Ammon's horn (tissue), 1 donor: ENCODE measurements at regions not wholly inside any gene's neighbourhood (a gene's known extent, or its start where the extent isn't known, plus 50 kb on each side); places are given as distances from the start of the nearest gene placed in this dataset.
"Not testable (repeated sequence)": the region's sequence is repeated elsewhere in the genome, so short reads cannot be mapped to it uniquely, and the experiment has no call there.

Experiments used
- DNase-seq: peaks from one replicate; pipeline ENCODE4 v3.0.0-alpha.2; 2016; ENCODE audit warnings: low spot score

DNA sequence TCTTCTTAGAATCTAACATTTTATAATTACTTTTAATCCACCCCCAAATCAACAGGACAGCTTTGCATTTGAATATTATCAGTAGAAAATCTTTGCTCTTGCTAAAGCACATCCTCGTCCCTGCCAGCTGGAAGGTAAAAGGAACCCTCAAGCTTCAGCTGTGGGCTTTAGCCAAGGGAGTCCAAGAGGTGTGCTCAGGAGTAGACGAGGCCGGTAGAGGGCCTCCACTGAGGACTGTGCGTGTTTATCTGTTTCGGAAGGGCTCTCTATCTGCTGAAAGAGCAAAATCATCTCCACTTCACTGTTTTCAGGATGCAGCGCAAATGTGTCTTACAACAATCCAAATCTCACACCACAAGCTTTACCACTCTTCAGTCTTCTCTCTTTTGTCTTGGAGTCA, 257.4 kb upstream of the IL12A start:
- no peak for DNase-seq

GRCh38 chr3:159732172-159733111, 256.2 kb upstream of the IL12A start:
- DNase-seq: no peak

- no peak for DNase-seq
These were observed 255.3 kb upstream of the IL12A start for GRCh38 chr3:159733194-159733860.

DNA sequence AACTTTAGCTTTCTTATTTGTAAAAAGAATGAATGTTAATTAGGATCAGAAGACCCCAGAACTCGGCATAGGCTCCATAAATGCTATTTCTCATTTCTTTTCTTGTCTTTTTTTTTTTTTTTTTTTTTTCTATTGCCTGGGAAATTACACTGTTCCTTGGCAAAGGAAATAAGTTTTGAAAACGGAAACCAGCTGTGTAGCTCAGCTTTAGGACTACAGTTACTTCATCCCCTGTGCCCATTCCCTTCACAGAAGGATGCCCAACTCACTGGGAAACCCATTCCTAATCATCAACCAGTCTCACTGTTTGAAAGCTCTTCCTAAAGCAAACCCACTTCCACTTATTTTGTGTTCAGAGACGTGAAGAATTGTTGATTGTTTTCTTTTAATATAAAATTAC, 254.0 kb upstream of the IL12A start:
- DNase-seq: no peak

DNA sequence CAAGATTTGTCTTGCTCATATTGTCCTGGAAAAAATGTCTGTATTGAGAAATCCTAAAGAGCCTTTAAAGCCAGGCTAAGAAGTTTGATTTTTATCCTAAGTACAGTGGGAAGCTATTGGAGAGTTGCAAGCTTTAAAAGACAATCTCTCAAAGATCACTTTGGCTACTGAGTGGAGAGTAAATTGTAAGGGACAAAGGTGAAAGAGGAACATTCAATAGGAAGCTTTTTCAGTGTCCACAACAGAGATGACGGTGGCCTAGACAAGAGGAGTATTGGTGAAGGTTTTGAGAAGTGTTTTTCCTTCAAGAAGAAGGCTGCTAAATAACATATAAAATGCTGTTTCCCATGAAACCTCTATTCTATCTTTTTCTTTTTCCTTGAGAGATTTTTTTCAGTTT, 249.5 kb upstream of the IL12A start:
- no peak for DNase-seq

DNA sequence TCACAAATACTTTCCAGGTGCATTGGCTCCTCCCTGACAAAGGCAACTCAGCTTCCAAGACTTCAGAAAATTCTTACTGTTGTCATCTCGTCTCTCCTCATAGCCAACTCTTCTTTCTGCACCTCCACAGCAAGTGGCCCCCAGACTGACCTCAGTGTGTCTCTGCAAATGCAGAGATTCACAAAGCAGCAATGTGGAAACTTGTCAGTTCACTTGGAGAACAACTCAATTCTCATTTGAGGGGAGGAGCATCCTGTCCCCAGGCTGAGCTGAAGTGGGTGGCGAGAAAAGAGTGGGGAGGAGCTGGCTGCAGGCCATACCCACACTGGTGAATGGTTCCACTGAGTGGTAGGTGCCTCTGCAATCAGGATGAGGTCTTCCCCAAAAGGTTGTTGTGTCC, 248.7 kb upstream of the IL12A start:
- no peak for DNase-seq

DNA sequence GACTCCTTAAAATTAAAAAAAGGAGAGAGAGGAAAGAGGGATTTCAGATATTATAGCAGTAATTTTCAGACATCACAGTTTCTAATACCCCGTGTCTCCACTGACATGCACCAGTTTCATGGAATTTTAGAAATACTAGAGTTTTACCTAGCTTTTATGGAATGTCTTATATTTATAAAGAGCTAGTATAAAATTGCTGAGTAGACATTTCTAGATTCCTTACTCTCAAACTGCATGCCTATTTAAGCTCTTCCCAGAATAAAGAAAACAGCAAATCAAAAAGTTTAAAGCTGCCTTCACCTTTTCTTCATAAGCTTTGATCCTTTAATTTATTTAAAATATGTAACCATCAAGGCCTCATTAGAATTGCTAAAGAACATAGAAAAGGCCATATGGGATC, 247.4 kb upstream of the IL12A start:
- DNase-seq: no peak

DNA sequence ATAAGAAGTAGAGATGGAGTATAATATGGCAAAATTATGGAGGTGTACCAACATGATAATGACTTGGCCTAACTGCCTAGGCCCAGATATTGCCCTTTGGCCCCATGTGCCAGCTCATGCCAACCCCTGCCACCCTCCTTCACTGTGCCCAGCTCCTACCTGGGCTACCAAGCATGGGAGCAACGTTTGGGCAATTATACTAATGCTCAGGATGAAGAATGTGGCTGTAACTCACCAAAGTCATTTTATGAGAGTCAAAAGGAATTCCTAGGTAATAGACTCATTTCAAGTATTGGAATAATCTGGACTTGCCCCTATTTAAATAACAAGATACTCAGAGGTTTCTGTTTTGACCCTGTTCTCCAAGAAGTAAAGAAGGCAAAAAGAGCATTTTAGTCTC, 240.2 kb upstream of the IL12A start:
- DNase-seq: no peak

GRCh38 chr3:159749406-159749805, 239.2 kb upstream of the IL12A start:
- no peak for DNase-seq

DNA sequence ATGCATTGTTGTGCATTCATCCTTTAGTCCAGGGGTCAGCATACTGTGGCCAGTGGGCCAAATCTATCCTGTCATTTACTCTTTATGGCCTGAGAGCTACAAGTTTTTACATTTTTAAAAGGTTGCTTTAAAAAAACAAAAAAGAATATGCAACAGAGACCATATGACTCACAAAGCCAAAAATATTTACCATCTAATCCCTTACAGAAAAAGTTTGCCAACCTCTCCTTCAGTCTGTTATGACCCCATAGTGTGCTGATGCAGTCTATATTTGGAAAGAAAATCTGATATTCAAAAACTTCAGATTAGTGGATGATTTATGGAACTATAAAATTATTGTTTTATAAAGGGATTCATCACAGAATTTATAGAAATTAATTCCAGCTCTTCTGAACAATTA, 237.5 kb upstream of the IL12A start:
- no peak for DNase-seq

DNA sequence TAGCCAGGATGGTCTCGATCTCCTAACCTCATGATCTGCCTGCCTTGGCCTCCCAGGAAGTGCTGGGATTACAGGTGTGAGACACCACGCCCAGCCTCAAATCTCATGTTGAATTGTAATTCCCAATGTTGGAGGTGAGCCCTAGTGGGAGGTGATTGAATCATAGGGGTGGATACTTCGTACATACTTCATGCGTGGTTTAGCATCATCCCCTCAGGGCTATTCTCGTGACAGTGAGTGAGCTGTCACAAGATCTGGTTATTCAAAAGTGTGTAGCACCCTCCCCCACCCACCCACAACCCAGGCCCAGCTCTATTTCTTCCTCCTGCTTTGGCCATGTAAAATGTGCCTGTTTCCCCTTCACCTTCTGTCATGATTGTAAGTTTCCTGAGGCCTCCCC, 236.9 kb upstream of the IL12A start:
- DNase-seq: no peak

GRCh38 chr3:159756279-159757207, 232.1 kb upstream of the IL12A start:
- DNase-seq: not testable (repeated sequence)

- no peak for DNase-seq
These were observed 231.1 kb upstream of the IL12A start for GRCh38 chr3:159757341-159758060.

DNA sequence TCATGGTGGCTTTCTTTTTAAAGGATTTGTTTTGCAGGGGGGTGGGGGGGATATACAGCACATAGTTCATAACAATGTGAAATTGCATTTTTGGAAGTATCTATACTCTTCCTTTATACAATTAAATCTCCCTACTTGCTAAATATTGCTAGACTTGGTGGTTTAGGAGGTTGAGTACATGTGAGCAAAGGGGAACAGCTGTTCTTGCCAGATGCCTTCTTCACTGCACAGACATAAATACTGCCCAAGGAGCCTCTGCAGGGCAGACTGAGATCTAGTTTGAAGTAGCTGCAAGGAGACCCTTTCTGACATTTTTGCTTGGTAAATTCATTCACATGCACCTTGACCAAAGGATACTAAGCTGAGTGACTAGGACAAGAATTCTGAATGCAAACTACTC, 228.6 kb upstream of the IL12A start:
- DNase-seq: no peak

- DNase-seq: peak; percentile 52
These were observed 227.3 kb upstream of the IL12A start for GRCh38 chr3:159761369-159761768.

DNA sequence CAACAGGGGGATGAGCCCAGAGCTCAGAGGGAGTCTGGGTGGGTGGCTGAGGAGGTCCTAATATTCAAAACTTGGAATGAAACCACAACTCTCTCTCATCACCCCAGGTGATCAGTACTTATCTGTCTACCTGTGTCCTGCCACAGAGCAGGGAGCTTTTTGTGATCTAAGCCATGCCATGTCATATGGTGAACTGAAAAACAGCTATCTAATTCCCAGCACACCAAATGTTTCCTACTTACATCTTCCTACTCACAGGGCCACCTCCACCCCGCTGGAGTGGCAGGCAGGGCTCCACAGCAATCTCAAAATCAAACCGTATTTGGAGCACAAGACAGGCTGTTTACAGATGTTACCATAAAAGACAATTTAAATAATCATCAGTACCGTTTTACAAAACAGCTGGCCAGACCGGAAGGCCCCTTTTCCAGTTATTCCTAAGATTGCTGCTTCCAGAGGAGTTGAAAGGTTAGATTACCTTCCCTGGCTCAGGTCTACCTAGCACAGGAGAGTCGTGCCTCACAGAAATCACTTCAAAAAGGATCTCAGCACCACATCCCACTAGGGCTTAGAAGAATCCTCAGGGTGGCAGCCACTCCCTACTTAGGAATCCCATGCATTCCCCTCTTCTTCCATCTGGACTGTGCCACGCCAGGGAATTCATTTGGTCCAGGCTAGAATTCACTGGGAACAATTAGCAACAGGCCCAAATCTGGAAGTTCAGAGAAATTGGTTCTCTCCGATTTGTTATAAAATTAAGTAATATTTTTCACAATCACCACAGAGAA, 226.6 kb upstream of the IL12A start:
- DNase-seq: no peak

GRCh38 chr3:159763011-159763601, 225.5 kb upstream of the IL12A start:
- peak; percentile 65 for DNase-seq

DNA sequence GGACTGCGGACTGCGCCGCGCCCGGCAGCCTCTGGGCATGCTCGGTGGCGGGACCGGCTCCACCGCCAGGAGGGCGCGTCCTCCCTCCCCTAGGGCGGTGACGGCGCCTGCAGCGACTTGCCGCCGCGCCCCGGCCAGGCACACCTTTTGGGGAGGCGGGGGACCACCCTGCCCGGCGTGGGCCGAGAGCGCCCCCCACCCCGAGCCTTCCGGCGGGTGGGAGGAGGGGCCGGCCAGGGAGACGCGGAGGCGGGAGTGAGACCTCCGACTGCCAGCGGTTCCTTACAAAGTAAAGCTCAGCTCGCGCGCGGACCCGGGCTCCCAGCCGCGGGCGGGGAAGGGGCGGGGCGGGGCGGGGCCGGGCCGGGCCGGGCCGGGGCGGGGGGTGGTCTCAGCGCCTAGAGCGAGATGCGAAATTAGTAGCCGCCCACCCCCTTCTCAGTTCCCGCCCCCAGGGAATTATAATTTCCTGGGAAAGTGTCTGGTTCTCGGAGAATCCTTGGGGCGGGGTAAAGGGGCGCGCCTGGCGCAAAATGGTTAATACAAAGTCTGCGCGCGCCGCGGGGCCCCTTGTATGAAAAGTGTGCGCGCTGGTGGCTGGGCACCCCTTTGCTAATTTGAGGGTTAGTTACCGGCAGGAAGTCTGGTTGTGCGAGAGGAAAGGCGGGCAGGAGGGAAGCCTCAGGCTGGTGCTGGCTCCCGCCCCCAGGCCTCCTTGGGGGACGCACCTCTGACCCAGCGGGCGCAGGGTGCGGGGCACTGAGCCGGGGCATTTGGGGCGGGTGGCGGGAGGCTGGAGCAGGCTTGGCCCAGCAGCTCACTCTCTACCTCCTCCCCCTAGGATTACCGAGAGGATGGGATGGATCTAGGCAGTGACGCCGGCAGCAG, 224.8 kb upstream of the IL12A start:
- peak; percentile 77 for DNase-seq

DNA sequence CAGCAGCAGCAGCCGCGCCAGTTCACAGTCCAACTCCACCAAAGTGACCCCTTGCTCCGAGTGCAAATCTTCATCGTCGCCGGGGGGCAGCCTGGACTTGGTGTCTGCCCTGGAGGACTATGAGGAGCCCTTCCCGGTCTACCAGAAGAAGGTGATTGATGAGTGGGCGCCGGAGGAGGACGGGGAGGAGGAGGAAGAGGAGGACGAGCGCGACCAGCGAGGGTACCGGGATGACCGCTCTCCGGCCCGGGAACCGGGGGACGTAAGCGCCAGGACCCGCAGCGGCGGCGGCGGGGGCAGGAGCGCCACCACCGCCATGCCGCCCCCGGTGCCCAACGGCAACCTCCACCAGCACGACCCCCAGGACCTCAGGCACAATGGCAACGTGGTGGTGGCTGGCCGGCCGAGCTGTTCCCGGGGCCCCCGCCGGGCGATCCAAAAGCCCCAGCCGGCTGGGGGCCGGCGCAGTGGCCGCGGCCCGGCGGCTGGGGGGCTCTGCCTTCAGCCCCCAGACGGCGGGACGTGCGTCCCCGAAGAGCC, 224.1 kb upstream of the IL12A start:
- no peak for DNase-seq
